ENCODE measurements at regions not wholly inside any gene's neighbourhood (a gene's known extent, or its start where the extent isn't known, plus 50 kb on each side); places are given as distances from the start of the nearest gene placed in this dataset.

DNA sequence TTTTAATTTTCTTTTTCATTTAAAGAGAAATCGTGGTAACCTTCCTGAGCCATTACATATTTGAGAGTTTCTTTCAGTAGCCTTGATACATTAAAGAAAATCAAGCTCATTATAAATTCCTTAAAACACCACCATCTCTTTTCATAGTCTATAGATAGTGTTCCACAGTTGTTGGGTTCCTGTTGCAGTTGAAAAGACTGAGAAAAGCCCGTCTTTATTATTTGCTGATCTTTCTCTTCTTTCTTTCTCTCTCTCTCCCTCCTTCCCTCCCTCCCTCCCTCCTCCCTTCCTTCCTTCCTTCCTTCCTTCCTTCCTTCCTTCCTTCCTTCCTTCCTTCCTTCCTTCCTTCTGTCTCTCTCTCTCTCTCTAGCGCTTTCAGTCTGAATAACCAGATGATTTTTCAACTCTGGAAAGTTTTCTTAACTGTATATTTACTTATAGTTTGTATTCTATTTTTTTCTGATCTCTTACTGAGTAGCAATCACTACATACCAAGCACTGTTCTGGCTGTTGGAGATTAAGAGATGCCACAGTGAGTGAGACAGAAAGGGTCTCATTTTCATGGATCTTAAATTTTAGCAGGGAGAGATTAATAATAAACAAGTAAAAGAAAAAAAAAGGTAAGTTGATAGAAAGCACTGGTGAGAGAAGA is 157.5 kb downstream of the TINAG start:
- H3K9ac ChIP-seq (ENCODE audit: low read depth, low read length), result no peak overlapping the region
- H3K4me3 ChIP-seq (ENCODE audit: low read depth in 1 of 2, low read length in 2 of 2), result no peak overlapping the region
- H4K20me1 ChIP-seq (ENCODE audit: insufficient read depth, low read length), result no peaks in the 10 kb centered on the region
- no peak overlapping the region for H3K27ac ChIP-seq (ENCODE audit: low read length)
- no peaks in the 10 kb centered on the region for H3K79me2 ChIP-seq (ENCODE audit: insufficient read depth, low read length)
- no peaks in the 10 kb centered on the region for H3K4me1 ChIP-seq (ENCODE audit: insufficient read depth, low read length)
- ATAC-seq (ENCODE audit: insufficient read depth, low read depth) (no peak), DNase-seq (no peak)
- no peaks in the 10 kb centered on the region for H3K27me3 ChIP-seq (ENCODE audit: insufficient read depth, low read length, poor library complexity)
- no peak overlapping the region for H3K4me2 ChIP-seq (ENCODE audit: insufficient read depth, low read length)
- H3K36me3 ChIP-seq (ENCODE audit: insufficient read depth, low read length), result no peaks in the 10 kb centered on the region
- TF ChIP-seq EZH2 (IDR thresholded peaks at IDR 0.05; ENCODE audit: borderline replicate concordance, low read depth, low read length, severe bottlenecking), result no peak
- TF ChIP-seq, protein P1, sequence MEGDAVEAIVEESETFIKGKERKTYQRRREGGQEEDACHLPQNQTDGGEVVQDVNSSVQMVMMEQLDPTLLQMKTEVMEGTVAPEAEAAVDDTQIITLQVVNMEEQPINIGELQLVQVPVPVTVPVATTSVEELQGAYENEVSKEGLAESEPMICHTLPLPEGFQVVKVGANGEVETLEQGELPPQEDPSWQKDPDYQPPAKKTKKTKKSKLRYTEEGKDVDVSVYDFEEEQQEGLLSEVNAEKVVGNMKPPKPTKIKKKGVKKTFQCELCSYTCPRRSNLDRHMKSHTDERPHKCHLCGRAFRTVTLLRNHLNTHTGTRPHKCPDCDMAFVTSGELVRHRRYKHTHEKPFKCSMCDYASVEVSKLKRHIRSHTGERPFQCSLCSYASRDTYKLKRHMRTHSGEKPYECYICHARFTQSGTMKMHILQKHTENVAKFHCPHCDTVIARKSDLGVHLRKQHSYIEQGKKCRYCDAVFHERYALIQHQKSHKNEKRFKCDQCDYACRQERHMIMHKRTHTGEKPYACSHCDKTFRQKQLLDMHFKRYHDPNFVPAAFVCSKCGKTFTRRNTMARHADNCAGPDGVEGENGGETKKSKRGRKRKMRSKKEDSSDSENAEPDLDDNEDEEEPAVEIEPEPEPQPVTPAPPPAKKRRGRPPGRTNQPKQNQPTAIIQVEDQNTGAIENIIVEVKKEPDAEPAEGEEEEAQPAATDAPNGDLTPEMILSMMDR (IDR thresholded peaks at IDR 0.05; ENCODE audit: borderline replicate concordance, extremely low read depth, low read length, poor library complexity, severe bottlenecking), result no peak
- H3K9me3 ChIP-seq (ENCODE audit: insufficient read depth, low read length, severe bottlenecking), result no peaks in the 10 kb centered on the region
- H2AFZ ChIP-seq (ENCODE audit: low read depth, low read length), result no peak overlapping the region

DNA sequence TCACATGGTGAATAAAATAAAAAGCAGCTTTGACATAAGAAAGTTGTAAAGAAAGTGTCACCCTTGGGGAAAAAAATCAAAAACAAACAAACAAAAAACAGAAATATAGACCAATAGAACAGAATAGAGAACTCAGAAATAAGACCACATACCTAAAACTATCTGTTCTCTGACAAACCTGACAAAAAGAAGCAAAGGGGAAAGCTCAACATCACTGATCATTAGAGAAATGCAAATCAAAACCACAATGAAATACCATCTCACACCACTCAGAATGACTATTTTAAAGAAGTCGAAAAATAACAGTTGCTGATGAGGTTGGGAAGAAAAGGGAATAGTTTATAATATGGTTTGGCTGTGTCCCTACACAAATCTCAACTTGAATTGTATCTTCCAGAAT is 159.1 kb downstream of the TINAG start:
- DNase-seq, result no peak
- no peaks in the 10 kb centered on the region for H4K20me1 ChIP-seq (ENCODE audit: insufficient read depth, low read length)
- no peaks in the 10 kb centered on the region for H3K79me2 ChIP-seq (ENCODE audit: insufficient read depth, low read length)
- H2AFZ ChIP-seq (ENCODE audit: low read depth, low read length), result no peak overlapping the region
- no peak overlapping the region for H3K27ac ChIP-seq (ENCODE audit: low read length)
- no peaks in the 10 kb centered on the region for H3K36me3 ChIP-seq (ENCODE audit: insufficient read depth, low read length)
- H3K9ac ChIP-seq (ENCODE audit: low read depth, low read length), result no peak overlapping the region
- H3K4me3 ChIP-seq (ENCODE audit: low read depth in 1 of 2, low read length in 2 of 2), result no peak overlapping the region
- no peaks in the 10 kb centered on the region for H3K27me3 ChIP-seq (ENCODE audit: insufficient read depth, low read length, poor library complexity)
- H3K4me1 ChIP-seq (ENCODE audit: insufficient read depth, low read length), result no peaks in the 10 kb centered on the region
- H3K4me2 ChIP-seq (ENCODE audit: insufficient read depth, low read length), result no peak overlapping the region
- no peak for TF ChIP-seq EZH2 (IDR thresholded peaks at IDR 0.05; ENCODE audit: borderline replicate concordance, low read depth, low read length, severe bottlenecking)
- TF ChIP-seq, protein P1 (IDR thresholded peaks at IDR 0.05; ENCODE audit: borderline replicate concordance, extremely low read depth, low read length, poor library complexity, severe bottlenecking), result no peak
- H3K9me3 ChIP-seq (ENCODE audit: insufficient read depth, low read length, severe bottlenecking), result no peaks in the 10 kb centered on the region
- ATAC-seq (ENCODE audit: insufficient read depth, low read depth), result no peak

DNA sequence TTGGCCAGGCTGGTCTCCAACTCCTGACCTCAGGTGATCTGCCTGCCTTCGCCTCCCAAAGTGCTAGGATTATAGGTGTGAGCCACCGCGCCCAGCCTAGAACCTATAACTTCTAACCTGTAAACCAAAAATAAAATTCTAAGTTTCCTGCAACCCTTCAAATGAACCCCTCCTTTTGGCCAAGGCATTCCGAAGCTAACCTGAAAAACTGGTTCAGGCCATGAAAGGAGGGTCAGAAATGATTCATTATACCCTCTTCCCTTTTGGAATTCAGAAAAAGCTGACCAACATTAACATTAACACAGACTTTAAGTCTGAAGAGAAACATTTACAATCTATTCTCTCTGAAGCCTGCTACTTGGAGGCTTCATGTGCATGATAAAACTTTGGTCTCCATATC is 165.1 kb downstream of the TINAG start:
- Histone ChIP-seq H3K9ac (ENCODE audit: low read depth, low read length) (no peak overlapping the region), H3K4me2 (ENCODE audit: insufficient read depth, low read length) (no peak overlapping the region), H3K27ac (ENCODE audit: low read length) (no peak overlapping the region), H3K4me3 (ENCODE audit: low read depth in 1 of 2, low read length in 2 of 2) (no peak overlapping the region), H4K20me1 (ENCODE audit: insufficient read depth, low read length) (no peaks in the 10 kb centered on the region), H3K36me3 (ENCODE audit: insufficient read depth, low read length) (no peaks in the 10 kb centered on the region), H3K27me3 (ENCODE audit: insufficient read depth, low read length, poor library complexity) (no peaks in the 10 kb centered on the region), H3K79me2 (ENCODE audit: insufficient read depth, low read length) (no peaks in the 10 kb centered on the region), H2AFZ (ENCODE audit: low read depth, low read length) (no peak overlapping the region), H3K4me1 (ENCODE audit: insufficient read depth, low read length) (no peaks in the 10 kb centered on the region), H3K9me3 (ENCODE audit: insufficient read depth, low read length, severe bottlenecking) (no peaks in the 10 kb centered on the region)
- DNase-seq (no peak), ATAC-seq (ENCODE audit: insufficient read depth, low read depth) (no peak)
- no peak for TF ChIP-seq EZH2 (IDR thresholded peaks at IDR 0.05; ENCODE audit: borderline replicate concordance, low read depth, low read length, severe bottlenecking)
- TF ChIP-seq, protein P1 (IDR thresholded peaks at IDR 0.05; ENCODE audit: borderline replicate concordance, extremely low read depth, low read length, poor library complexity, severe bottlenecking), result no peak
